Ectodermal cell (in vitro differentiated cells): ENCODE measurements at regions not wholly inside any gene's neighbourhood (a gene's known extent, or its start where the extent isn't known, plus 50 kb on each side); places are given as distances from the start of the nearest gene placed in this dataset.
"Not testable (repeated sequence)": the region's sequence is repeated elsewhere in the genome, so short reads cannot be mapped to it uniquely, and the experiment has no call there.

Source experiments
- H3K27ac ChIP-seq: 2 replicates; pipeline ENCODE4 v1.7.0; 2013; ENCODE audit warnings: mild to moderate bottlenecking, low read depth, low read length; ENCODE audit not compliant: insufficient read depth, poor library complexity, severe bottlenecking
- H3K27me3 ChIP-seq: 2 replicates; pipeline ENCODE4 v1.7.0; 2013; ENCODE audit warnings: mild to moderate bottlenecking, low read length; ENCODE audit not compliant: insufficient read depth, control insufficient read depth, poor library complexity, severe bottlenecking
- H3K36me3 ChIP-seq: one replicate; pipeline ENCODE4 v1.7.0; 2013; ENCODE audit warnings: low read length; ENCODE audit not compliant: control insufficient read depth, insufficient read depth
- H3K4me1 ChIP-seq: one replicate; pipeline ENCODE4 v1.7.0; 2013; ENCODE audit warnings: low read length; ENCODE audit not compliant: control insufficient read depth, insufficient read depth
- H3K4me3 ChIP-seq: 2 replicates; pipeline ENCODE4 v1.7.0; 2013; ENCODE audit warnings: low read depth, low read length, control low read depth; ENCODE audit not compliant: insufficient read depth
- H3K9me3 ChIP-seq: 2 replicates; pipeline ENCODE4 v1.7.0; 2013; ENCODE audit warnings: mild to moderate bottlenecking, low read length, moderate library complexity; ENCODE audit not compliant: control insufficient read depth
- WGBS, 2 experiments: methylation state at CpG; one replicate each; pipeline ENCODE4 v1.1.7; 2013; ENCODE audit warnings: missing lambda C conversion rate in 2 of 2; 5-methylcytosine and 5-hydroxymethylcytosine counted together

DNA sequence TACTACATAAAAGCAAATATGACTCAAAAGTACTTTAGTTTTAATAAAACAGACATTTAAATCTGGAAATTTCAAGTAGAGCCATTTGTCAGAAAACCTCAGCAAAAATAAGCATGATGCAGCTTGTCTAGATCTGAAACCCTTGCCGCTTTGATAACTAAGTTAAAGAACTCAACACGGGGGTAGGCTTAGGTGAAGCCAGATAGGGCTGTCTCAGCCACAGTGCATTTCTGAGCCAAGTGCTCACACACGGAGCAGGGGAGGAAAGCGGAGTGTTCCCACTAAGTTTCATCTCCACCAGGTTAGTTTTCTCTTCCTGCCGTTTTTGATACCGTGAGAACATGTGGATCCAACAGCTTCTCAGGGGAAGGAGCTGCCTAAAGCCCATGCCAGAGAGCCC, 303.5 kb downstream of the BCL2L11 start:
- not testable (repeated sequence) for H3K4me3 ChIP-seq, H3K27me3 ChIP-seq, H3K27ac ChIP-seq, H3K9me3 ChIP-seq, H3K4me1 ChIP-seq, H3K36me3 ChIP-seq
- WGBS, 2 experiments, result no CpG with 5 or more reads among the region's 6 CpGs

DNA sequence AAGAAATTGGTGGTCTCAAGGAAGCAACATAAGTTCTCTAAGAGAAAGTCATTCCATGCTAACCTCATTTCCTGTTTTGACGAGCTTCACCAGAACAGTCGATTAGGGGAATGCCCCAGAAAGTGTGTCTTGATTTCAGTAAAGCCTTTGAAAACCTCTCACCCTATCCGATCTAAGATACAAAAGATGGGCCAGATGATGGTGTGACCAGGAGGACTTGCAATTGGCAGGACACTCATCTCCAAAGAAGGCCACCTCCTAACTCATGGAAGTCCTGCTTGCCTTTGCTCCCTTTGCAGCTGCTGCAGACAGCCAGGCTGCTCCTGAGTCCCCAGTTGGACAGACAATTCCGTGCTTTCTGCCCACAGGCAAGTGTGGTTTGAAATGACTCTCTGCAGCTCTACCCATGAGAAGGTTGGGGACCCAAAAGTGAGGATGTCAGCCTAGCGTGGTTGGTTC, 304.2 kb downstream of the BCL2L11 start:
- H3K4me3 ChIP-seq, H3K36me3 ChIP-seq, H3K4me1 ChIP-seq, H3K27ac ChIP-seq, H3K27me3 ChIP-seq, H3K9me3 ChIP-seq: not testable (repeated sequence)
- WGBS, 2 experiments, result 57 to 100% methylated on average over 1 to 2 of the region's 5 CpGs

DNA sequence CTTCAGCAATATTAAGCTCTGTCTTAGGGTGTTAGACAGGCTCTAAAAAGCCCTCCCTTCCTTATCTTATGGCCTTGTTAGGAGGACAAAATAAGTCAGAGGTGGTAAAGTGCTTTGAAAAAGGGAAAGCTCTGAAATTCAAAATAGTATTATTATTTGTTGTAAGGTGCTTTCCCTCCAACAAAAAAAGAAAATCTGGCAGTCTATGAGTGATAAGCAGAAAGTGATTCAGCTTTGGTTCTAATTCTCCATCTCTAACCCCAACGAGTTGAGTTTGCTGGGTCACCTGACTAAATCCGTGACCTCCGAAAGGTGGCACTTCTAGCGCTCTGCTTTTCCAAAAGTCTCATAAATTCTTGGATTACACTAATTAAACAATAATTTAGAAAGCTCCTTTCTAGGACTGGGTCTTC, 305.1 kb downstream of the BCL2L11 start:
- H3K4me1 ChIP-seq, H3K9me3 ChIP-seq, H3K4me3 ChIP-seq, H3K36me3 ChIP-seq, H3K27me3 ChIP-seq, H3K27ac ChIP-seq: not testable (repeated sequence)
- 67 to 97% methylated on average over 1 to 2 of the region's 4 CpGs for WGBS, 2 experiments

DNA sequence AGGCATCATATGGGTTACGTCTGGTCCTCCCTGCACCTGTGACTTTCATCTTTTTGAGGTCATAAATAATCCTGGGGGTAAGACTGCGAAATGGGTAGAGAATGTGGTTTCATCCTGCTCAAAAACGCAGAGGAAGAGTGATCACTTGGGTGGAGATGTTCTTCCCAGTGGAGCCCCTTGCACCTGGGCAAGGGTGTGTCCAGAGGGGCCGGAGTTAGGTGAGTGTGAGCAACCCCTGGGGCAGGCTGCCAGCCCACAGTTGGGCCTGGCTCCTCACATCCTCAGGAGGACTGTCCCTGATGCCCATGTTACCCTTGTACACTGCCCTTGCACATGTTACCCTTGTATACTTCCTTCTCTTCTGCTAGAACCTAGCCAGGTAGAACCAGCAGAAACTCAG, 306.6 kb downstream of the BCL2L11 start:
- H3K4me1 ChIP-seq, H3K36me3 ChIP-seq, H3K4me3 ChIP-seq, H3K27ac ChIP-seq, H3K27me3 ChIP-seq, H3K9me3 ChIP-seq: not testable (repeated sequence)
- WGBS, 2 experiments, result 94 to 100% methylated on average over 1 to 2 of the region's 4 CpGs

DNA sequence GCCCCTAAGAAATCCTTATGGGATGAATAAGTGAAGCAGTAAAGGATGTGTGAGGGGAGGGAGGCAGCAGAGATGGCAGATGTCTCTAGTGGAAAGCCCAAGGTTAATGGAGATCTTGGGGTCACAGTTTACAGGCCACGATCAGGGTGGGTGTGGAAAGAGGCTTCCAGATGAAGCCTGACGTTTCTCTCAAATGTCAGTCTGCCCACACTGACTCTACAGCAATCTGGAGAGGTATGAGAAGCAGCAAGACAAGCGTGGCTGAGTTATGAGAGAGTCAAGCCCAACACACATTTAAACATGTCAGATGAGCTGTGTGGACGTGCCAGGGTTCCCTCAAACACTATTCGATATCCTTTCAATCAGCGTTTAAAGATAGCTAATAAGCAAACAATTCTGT, 308.2 kb downstream of the BCL2L11 start:
- not testable (repeated sequence) for H3K9me3 ChIP-seq, H3K27ac ChIP-seq

DNA sequence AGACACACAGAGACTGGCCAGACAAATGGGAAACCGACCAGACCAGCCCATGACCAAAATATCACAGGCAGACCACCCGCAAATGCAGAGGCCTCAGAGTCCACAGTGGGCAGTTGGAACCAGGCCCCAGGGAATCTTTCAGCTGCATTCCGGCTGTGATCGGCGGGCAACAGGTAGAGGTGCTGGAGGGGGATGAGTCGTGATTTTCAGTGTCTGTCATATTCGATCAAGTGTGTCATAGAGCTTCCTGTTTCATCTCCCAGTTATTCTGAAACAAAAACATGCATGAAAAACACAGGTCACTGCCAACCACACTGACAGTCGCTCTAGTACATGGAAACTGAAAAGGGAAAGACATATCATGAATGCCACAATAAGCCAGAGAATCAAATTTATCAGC, 308.6 kb downstream of the BCL2L11 start:
- not testable (repeated sequence) for H3K27me3 ChIP-seq, H3K27ac ChIP-seq, H3K4me3 ChIP-seq, H3K9me3 ChIP-seq, H3K4me1 ChIP-seq, H3K36me3 ChIP-seq
- WGBS, 2 experiments, result 92% methylated on average over 4 to 6 of the region's 8 CpGs

More for the DNA sequence above, 308.2 kb downstream of the BCL2L11 start:
- not testable (repeated sequence) for H3K36me3 ChIP-seq, H3K4me1 ChIP-seq, H3K27me3 ChIP-seq, H3K4me3 ChIP-seq
- WGBS, 2 experiments, result 94 to 95% methylated on average over 5 to 6 of the region's 6 CpGs

DNA sequence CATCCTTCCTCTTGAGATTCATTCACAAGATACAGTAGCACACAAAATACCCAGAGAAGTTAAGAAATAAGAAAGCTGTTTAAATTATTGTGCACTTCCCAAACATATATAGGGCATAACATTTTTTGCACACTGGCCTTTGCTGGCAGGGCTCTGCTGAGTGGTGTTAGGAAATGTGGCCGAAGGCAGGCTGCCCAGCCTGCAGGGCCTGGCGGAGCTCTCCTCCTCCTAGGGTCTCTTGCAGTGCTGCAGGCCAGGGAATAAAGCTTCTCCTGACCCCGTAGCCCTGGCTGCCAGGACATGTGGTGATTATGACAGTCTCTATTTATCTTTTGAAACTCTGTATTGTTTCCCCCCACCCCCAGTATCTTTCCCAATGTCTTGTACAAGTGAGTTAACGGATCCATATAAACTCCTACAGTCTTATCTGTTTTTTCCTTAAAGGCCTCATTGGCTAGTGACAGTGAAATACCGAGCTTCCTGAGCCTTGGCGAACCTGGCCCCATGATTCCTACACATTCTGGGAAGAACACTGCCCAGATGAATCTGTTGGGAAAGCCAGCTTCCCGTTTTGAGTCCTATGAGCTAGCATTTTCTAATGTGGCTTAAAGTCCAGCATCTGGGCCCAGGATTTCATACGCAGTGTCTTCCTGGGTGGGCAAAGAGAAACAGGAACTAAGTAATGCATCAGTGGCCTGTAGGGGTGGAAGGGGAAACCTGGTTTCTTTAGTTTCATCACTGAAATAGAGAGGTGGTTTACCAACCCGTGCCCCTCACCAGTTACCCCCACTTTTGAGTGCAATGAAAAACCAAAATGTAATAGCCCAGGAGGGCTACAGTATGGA, 310.3 kb downstream of the BCL2L11 start:
- 86 to 97% methylated on average over 3 to 5 of the region's 9 CpGs for WGBS, 2 experiments
- not testable (repeated sequence) for H3K4me1 ChIP-seq, H3K27me3 ChIP-seq, H3K9me3 ChIP-seq, H3K36me3 ChIP-seq, H3K27ac ChIP-seq, H3K4me3 ChIP-seq

DNA sequence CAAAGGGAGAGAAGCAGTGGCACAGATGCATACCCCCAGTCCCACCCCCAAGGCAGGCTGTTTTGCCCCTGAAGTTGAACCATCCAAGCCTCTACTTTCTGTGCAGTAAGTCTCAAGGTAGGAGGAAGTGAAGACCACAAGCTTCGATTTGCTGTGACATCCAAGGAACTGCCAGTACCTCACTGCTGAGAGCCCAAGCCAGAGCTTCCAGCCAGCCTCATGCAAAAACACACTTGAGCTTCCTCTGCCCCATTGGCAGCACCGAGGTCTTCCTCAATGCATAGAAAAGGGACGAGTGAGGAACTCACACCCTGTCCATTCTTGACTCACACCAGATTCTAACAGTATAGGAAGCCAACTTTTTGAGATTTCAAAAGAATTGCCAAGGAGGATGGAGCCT, 311.7 kb downstream of the BCL2L11 start:
- not testable (repeated sequence) for H3K27ac ChIP-seq
- 78 to 85% methylated on average over 3 of the region's 3 CpGs for WGBS, 2 experiments

DNA sequence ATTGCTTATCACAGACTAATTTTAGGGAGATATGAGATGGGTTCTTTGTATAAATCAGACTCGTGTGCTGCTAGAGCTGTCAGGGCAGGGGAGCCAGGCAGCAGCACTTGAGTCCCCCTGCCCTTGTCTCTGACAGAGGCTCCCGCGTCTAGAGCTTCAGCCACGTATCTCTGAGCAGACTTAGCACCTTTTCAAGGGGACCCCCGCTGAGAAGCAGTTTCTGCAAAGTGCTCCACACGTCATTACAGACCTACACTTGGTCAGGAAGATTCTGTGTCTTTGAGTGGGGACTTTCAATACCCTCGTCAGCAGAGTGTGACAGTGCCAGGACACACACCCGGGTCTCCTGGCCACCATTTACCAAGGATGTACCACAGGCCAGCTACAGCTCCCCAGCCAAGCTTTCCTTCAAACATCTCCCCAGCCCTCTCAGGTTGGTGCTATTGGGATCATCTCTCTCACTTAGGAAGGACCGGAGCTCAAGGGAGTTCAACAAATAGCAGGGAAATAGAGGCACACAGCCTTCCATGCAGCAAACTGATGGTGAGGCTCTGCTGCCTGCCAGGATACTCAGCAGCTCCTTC, 312.3 kb downstream of the BCL2L11 start:
- not testable (repeated sequence) for H3K27me3 ChIP-seq, H3K4me1 ChIP-seq, H3K27ac ChIP-seq, H3K4me3 ChIP-seq, H3K36me3 ChIP-seq, H3K9me3 ChIP-seq
- 90 to 96% methylated on average over 2 to 4 of the region's 9 CpGs for WGBS, 2 experiments

More for the DNA sequence above, 311.7 kb downstream of the BCL2L11 start:
- H3K36me3 ChIP-seq, H3K4me1 ChIP-seq, H3K4me3 ChIP-seq, H3K27me3 ChIP-seq, H3K9me3 ChIP-seq: not testable (repeated sequence)

DNA sequence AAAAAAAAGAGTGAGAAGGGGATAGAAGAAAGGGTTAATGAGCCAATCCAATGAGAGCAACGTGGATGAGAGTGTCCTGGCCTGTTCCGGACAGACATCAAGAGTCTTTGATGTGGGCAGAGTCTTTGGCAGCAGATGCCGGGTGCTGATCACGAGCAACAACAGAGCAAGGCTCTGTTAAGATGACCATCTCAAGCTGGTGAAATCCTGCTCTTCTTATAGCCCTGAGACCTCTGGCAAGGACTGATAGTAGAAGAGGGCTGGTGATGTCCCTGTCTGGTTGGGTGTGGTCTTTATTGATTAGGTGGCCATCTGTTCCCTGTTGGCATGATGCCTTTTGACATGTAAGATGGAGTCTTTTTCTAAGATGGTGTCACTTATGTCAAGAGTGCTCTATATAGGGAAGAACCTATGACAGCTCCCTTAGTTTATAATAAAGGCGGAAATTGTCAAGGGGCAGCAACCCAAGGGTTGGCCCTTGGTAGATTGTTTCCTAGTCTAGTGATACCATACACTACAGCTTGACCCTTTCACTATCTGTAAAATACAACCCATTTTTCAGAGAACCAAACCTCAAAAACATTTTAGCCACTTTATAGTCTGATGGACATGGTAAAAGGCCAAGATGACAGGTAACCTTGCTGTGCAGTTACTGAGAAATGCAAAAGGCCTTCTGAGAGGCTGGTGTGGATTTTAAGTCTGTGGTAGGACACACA, 313.3 kb downstream of the BCL2L11 start:
- H3K9me3 ChIP-seq, H3K27ac ChIP-seq, H3K36me3 ChIP-seq, H3K4me1 ChIP-seq, H3K4me3 ChIP-seq, H3K27me3 ChIP-seq: not testable (repeated sequence)
- 84 to 97% methylated on average over 4 of the region's 5 CpGs for WGBS, 2 experiments
